HEK293 (cell line): ENCODE measurements at regions not wholly inside any gene's neighbourhood (a gene's known extent, or its start where the extent isn't known, plus 50 kb on each side); places are given as distances from the start of the nearest gene placed in this dataset.

Experiments used
- HOXC10 ChIP-seq: sonication (generic); formaldehyde crosslinking; IDR thresholded peaks from 2 replicates; pipeline ENCODE4 v1.8.1; 2023; ENCODE audit warnings: mild to moderate bottlenecking, missing genetic modification reagents
- TCF7L2 ChIP-seq: IDR thresholded peaks from 2 replicates; pipeline ENCODE4 v1.6.1; 2011; ENCODE audit warnings: low read depth, mild to moderate bottlenecking, inconsistent platforms, low read length, moderate library complexity, borderline replicate concordance
- ZBTB1 ChIP-seq: fragments of 450-650 bp; formaldehyde crosslinking; IDR thresholded peaks from 2 replicates; pipeline ENCODE4 v1.5.1; 2016; ENCODE audit warnings: missing biosample characterization, missing genetic modification characterization
- ZNF404 ChIP-seq: fragments of 450-650 bp; formaldehyde crosslinking; IDR thresholded peaks from 2 replicates; pipeline ENCODE4 v1.5.1; 2017; ENCODE audit warnings: missing biosample characterization, missing genetic modification characterization
- ZNF423 ChIP-seq: fragments of 450-650 bp; formaldehyde crosslinking; IDR thresholded peaks from 2 replicates; pipeline ENCODE4 v1.5.1; 2016; ENCODE audit warnings: missing biosample characterization, missing genetic modification characterization
- ZNF510 ChIP-seq: fragments of 450-650 bp; formaldehyde crosslinking; IDR thresholded peaks from 2 replicates; pipeline ENCODE4 v1.5.1; 2018; ENCODE audit warnings: mild to moderate bottlenecking, missing genetic modification characterization, missing biosample characterization; ENCODE audit not compliant: insufficient replicate concordance
- ZNF621 ChIP-seq: fragments of 450-650 bp; formaldehyde crosslinking; IDR thresholded peaks from 2 replicates; pipeline ENCODE4 v1.5.1; 2017; ENCODE audit warnings: missing biosample characterization, missing genetic modification characterization
- ZNF76 ChIP-seq: fragments of 450-650 bp; formaldehyde crosslinking; IDR thresholded peaks from 2 replicates; pipeline ENCODE4; 2016; ENCODE audit warnings: low read depth, missing biosample characterization, missing genetic modification characterization, borderline replicate concordance
- ZNF792 ChIP-seq: fragments of 450-650 bp; formaldehyde crosslinking; IDR thresholded peaks from 2 replicates; pipeline ENCODE4 v1.5.1; 2016; ENCODE audit warnings: missing biosample characterization, missing genetic modification characterization
- TF ChIP-seq, protein P1 (sequence below): fragments of 450-650 bp; IDR thresholded peaks from 2 replicates; pipeline ENCODE4 v1.5.1; 2018; ENCODE audit warnings: missing biosample characterization, mild to moderate bottlenecking, missing genetic modification characterization
- TF ChIP-seq, protein P2 (sequence below): fragments of 450-650 bp; formaldehyde crosslinking; IDR thresholded peaks from 2 replicates; pipeline ENCODE4 v1.5.1; 2016; ENCODE audit warnings: missing biosample characterization, missing genetic modification characterization
- TF ChIP-seq, protein P3 (sequence below): fragments of 450-650 bp; formaldehyde crosslinking; IDR thresholded peaks from 2 replicates; pipeline ENCODE4 v1.5.1; 2016; ENCODE audit warnings: missing biosample characterization, missing genetic modification characterization, borderline replicate concordance
- TF ChIP-seq, protein P4 (sequence below): fragments of 450-650 bp; formaldehyde crosslinking; IDR thresholded peaks from 2 replicates; pipeline ENCODE4 v1.5.1; 2016; ENCODE audit warnings: missing biosample characterization, missing genetic modification characterization
- TF ChIP-seq, protein P5 (sequence below): fragments of 450-650 bp; formaldehyde crosslinking; IDR thresholded peaks from 2 replicates; pipeline ENCODE4 v1.5.1; 2016; ENCODE audit warnings: missing biosample characterization, missing genetic modification characterization

DNA sequence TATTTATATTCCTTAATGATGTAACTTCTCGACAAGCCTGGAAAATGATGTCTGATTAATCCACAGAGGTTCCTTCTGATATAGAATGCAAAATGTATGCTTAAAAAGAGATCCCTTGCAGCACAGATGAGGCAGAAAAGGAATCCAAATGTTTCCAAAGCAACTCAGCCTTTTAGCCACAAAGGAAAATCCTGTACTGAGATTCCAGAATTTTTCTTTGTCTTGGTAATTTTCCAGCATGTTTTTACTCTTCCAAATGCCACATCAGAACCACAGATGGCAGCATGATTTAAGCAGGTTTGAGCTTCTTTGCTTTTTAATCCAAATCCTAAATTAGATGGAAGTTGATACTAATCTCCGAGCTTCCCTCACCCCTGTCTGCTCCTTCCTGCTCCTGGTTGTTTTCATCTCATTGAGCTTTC is 176.4 kb upstream of the PALMD start:
- TF ChIP-seq, protein P1, sequence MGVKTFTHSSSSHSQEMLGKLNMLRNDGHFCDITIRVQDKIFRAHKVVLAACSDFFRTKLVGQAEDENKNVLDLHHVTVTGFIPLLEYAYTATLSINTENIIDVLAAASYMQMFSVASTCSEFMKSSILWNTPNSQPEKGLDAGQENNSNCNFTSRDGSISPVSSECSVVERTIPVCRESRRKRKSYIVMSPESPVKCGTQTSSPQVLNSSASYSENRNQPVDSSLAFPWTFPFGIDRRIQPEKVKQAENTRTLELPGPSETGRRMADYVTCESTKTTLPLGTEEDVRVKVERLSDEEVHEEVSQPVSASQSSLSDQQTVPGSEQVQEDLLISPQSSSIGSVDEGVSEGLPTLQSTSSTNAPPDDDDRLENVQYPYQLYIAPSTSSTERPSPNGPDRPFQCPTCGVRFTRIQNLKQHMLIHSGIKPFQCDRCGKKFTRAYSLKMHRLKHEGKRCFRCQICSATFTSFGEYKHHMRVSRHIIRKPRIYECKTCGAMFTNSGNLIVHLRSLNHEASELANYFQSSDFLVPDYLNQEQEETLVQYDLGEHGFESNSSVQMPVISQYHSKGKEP (tag by site-specific recombination), result no peak
- no peak for TF ChIP-seq ZBTB1
- TF ChIP-seq ZNF621 (tag by site-specific recombination), result no peak
- TF ChIP-seq, protein P2, sequence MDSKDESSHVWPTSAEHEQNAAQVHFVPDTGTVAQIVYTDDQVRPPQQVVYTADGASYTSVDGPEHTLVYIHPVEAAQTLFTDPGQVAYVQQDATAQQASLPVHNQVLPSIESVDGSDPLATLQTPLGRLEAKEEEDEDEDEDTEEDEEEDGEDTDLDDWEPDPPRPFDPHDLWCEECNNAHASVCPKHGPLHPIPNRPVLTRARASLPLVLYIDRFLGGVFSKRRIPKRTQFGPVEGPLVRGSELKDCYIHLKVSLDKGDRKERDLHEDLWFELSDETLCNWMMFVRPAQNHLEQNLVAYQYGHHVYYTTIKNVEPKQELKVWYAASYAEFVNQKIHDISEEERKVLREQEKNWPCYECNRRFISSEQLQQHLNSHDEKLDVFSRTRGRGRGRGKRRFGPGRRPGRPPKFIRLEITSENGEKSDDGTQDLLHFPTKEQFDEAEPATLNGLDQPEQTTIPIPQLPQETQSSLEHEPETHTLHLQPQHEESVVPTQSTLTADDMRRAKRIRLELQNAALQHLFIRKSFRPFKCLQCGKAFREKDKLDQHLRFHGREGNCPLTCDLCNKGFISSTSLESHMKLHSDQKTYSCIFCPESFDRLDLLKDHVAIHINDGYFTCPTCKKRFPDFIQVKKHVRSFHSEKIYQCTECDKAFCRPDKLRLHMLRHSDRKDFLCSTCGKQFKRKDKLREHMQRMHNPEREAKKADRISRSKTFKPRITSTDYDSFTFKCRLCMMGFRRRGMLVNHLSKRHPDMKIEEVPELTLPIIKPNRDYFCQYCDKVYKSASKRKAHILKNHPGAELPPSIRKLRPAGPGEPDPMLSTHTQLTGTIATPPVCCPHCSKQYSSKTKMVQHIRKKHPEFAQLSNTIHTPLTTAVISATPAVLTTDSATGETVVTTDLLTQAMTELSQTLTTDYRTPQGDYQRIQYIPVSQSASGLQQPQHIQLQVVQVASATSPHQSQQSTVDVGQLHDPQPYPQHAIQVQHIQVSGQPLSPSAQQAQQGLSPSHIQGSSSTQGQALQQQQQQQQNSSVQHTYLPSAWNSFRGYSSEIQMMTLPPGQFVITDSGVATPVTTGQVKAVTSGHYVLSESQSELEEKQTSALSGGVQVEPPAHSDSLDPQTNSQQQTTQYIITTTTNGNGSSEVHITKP (tag by site-specific recombination), result no peak
- no peak for TF ChIP-seq ZNF76 (tag by site-specific recombination)
- TF ChIP-seq TCF7L2, result no peak
- no peak for TF ChIP-seq ZNF510
- TF ChIP-seq, protein P3, sequence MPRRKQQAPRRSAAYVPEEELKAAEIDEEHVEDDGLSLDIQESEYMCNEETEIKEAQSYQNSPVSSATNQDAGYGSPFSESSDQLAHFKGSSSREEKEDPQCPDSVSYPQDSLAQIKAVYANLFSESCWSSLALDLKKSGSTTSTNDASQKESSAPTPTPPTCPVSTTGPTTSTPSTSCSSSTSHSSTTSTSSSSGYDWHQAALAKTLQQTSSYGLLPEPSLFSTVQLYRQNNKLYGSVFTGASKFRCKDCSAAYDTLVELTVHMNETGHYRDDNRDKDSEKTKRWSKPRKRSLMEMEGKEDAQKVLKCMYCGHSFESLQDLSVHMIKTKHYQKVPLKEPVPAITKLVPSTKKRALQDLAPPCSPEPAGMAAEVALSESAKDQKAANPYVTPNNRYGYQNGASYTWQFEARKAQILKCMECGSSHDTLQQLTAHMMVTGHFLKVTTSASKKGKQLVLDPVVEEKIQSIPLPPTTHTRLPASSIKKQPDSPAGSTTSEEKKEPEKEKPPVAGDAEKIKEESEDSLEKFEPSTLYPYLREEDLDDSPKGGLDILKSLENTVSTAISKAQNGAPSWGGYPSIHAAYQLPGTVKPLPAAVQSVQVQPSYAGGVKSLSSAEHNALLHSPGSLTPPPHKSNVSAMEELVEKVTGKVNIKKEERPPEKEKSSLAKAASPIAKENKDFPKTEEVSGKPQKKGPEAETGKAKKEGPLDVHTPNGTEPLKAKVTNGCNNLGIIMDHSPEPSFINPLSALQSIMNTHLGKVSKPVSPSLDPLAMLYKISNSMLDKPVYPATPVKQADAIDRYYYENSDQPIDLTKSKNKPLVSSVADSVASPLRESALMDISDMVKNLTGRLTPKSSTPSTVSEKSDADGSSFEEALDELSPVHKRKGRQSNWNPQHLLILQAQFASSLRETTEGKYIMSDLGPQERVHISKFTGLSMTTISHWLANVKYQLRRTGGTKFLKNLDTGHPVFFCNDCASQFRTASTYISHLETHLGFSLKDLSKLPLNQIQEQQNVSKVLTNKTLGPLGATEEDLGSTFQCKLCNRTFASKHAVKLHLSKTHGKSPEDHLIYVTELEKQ (tag by site-specific recombination), result no peak
- TF ChIP-seq, protein P4, sequence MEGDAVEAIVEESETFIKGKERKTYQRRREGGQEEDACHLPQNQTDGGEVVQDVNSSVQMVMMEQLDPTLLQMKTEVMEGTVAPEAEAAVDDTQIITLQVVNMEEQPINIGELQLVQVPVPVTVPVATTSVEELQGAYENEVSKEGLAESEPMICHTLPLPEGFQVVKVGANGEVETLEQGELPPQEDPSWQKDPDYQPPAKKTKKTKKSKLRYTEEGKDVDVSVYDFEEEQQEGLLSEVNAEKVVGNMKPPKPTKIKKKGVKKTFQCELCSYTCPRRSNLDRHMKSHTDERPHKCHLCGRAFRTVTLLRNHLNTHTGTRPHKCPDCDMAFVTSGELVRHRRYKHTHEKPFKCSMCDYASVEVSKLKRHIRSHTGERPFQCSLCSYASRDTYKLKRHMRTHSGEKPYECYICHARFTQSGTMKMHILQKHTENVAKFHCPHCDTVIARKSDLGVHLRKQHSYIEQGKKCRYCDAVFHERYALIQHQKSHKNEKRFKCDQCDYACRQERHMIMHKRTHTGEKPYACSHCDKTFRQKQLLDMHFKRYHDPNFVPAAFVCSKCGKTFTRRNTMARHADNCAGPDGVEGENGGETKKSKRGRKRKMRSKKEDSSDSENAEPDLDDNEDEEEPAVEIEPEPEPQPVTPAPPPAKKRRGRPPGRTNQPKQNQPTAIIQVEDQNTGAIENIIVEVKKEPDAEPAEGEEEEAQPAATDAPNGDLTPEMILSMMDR (tag by site-specific recombination), result no peak
- no peak for TF ChIP-seq ZNF404 (tag by site-specific recombination)
- TF ChIP-seq HOXC10 (CRISPR knock-in tag), result no peak
- TF ChIP-seq, protein P5, sequence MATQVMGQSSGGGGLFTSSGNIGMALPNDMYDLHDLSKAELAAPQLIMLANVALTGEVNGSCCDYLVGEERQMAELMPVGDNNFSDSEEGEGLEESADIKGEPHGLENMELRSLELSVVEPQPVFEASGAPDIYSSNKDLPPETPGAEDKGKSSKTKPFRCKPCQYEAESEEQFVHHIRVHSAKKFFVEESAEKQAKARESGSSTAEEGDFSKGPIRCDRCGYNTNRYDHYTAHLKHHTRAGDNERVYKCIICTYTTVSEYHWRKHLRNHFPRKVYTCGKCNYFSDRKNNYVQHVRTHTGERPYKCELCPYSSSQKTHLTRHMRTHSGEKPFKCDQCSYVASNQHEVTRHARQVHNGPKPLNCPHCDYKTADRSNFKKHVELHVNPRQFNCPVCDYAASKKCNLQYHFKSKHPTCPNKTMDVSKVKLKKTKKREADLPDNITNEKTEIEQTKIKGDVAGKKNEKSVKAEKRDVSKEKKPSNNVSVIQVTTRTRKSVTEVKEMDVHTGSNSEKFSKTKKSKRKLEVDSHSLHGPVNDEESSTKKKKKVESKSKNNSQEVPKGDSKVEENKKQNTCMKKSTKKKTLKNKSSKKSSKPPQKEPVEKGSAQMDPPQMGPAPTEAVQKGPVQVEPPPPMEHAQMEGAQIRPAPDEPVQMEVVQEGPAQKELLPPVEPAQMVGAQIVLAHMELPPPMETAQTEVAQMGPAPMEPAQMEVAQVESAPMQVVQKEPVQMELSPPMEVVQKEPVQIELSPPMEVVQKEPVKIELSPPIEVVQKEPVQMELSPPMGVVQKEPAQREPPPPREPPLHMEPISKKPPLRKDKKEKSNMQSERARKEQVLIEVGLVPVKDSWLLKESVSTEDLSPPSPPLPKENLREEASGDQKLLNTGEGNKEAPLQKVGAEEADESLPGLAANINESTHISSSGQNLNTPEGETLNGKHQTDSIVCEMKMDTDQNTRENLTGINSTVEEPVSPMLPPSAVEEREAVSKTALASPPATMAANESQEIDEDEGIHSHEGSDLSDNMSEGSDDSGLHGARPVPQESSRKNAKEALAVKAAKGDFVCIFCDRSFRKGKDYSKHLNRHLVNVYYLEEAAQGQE (tag by site-specific recombination), result no peak
- no peak for TF ChIP-seq ZNF423 (tag by site-specific recombination)
- no peak for TF ChIP-seq ZNF792 (tag by site-specific recombination)
